ENCODE measurements at regions not wholly inside any gene's neighbourhood (a gene's known extent, or its start where the extent isn't known, plus 50 kb on each side); places are given as distances from the start of the nearest gene placed in this dataset.

- H3K9ac ChIP-seq (ENCODE audit: low read depth in 1 of 2, low read length in 2 of 2) = no peak overlapping the region
- H3K27ac ChIP-seq (ENCODE audit: low read depth, low read length) = no peak overlapping the region
- H3K9me3 ChIP-seq (ENCODE audit: control insufficient read depth in 1 of 2, low read length in 2 of 2) = no peaks in the 10 kb centered on the region
- peaks cover 3 to 10% of the 10 kb centered on the region in 2 donors for H3K4me1 ChIP-seq (ENCODE audit: control insufficient read depth in 1 of 2, insufficient read depth in 2 of 2, low read length in 2 of 2)
- no peaks in the 10 kb centered on the region for H3K36me3 ChIP-seq (ENCODE audit: control insufficient read depth in 1 of 2, insufficient read depth in 2 of 2, low read length in 2 of 2)
- H3K4me3 ChIP-seq (ENCODE audit: low read depth in 1 of 2, low read length in 2 of 2) = no peak overlapping the region
- no peaks in the 10 kb centered on the region for H3K27me3 ChIP-seq (ENCODE audit: control insufficient read depth in 1 of 2, insufficient read depth in 2 of 2, low read length in 2 of 2)
These were observed 78.8 kb upstream of the IPO9 start for GRCh38 chr1:201750120-201750519.

GRCh38 chr1:201750934-201751333 lies 78.0 kb upstream of the IPO9 start:
- Histone ChIP-seq H3K27me3 (ENCODE audit: control insufficient read depth in 1 of 2, insufficient read depth in 2 of 2, low read length in 2 of 2) (no peaks in the 10 kb centered on the region), H3K27ac (ENCODE audit: low read depth, low read length) (no peak overlapping the region), H3K9ac (ENCODE audit: low read depth in 1 of 2, low read length in 2 of 2) (no peak overlapping the region), H3K4me3 (ENCODE audit: low read depth in 1 of 2, low read length in 2 of 2) (no peak overlapping the region), H3K4me1 (ENCODE audit: control insufficient read depth in 1 of 2, insufficient read depth in 2 of 2, low read length in 2 of 2) (peaks cover 3 to 10% of the 10 kb centered on the region in 2 donors), H3K36me3 (ENCODE audit: control insufficient read depth in 1 of 2, insufficient read depth in 2 of 2, low read length in 2 of 2) (no peaks in the 10 kb centered on the region), H3K9me3 (ENCODE audit: control insufficient read depth in 1 of 2, low read length in 2 of 2) (no peaks in the 10 kb centered on the region)

- H3K4me3 ChIP-seq (ENCODE audit: low read depth in 1 of 2, low read length in 2 of 2) = no peak overlapping the region
- no peaks in the 10 kb centered on the region for H3K9me3 ChIP-seq (ENCODE audit: control insufficient read depth in 1 of 2, low read length in 2 of 2)
- H3K27me3 ChIP-seq (ENCODE audit: control insufficient read depth in 1 of 2, insufficient read depth in 2 of 2, low read length in 2 of 2) = no peaks in the 10 kb centered on the region
- H3K4me1 ChIP-seq (ENCODE audit: control insufficient read depth in 1 of 2, insufficient read depth in 2 of 2, low read length in 2 of 2) = peaks cover 3 to 10% of the 10 kb centered on the region in 2 donors
- H3K36me3 ChIP-seq (ENCODE audit: control insufficient read depth in 1 of 2, insufficient read depth in 2 of 2, low read length in 2 of 2) = no peaks in the 10 kb centered on the region
- no peak overlapping the region for H3K9ac ChIP-seq (ENCODE audit: low read depth in 1 of 2, low read length in 2 of 2)
- no peak overlapping the region for H3K27ac ChIP-seq (ENCODE audit: low read depth, low read length)
These were observed 77.1 kb upstream of the IPO9 start for GRCh38 chr1:201751872-201752271.

GRCh38 chr1:201752333-201752732 lies 76.6 kb upstream of the IPO9 start:
- no peaks in the 10 kb centered on the region for H3K36me3 ChIP-seq (ENCODE audit: control insufficient read depth in 1 of 2, insufficient read depth in 2 of 2, low read length in 2 of 2)
- no peak overlapping the region for H3K9ac ChIP-seq (ENCODE audit: low read depth in 1 of 2, low read length in 2 of 2)
- no peak overlapping the region for H3K4me3 ChIP-seq (ENCODE audit: low read depth in 1 of 2, low read length in 2 of 2)
- H3K4me1 ChIP-seq (ENCODE audit: control insufficient read depth in 1 of 2, insufficient read depth in 2 of 2, low read length in 2 of 2) = peaks cover 3 to 10% of the 10 kb centered on the region in 2 donors
- no peaks in the 10 kb centered on the region for H3K9me3 ChIP-seq (ENCODE audit: control insufficient read depth in 1 of 2, low read length in 2 of 2)
- no peaks in the 10 kb centered on the region for H3K27me3 ChIP-seq (ENCODE audit: control insufficient read depth in 1 of 2, insufficient read depth in 2 of 2, low read length in 2 of 2)
- H3K27ac ChIP-seq (ENCODE audit: low read depth, low read length) = no peak overlapping the region

- Histone ChIP-seq H3K9ac (ENCODE audit: low read depth in 1 of 2, low read length in 2 of 2) (no peak overlapping the region), H3K36me3 (ENCODE audit: control insufficient read depth in 1 of 2, insufficient read depth in 2 of 2, low read length in 2 of 2) (no peaks in the 10 kb centered on the region), H3K9me3 (ENCODE audit: control insufficient read depth in 1 of 2, low read length in 2 of 2) (no peaks in the 10 kb centered on the region), H3K4me1 (ENCODE audit: control insufficient read depth in 1 of 2, insufficient read depth in 2 of 2, low read length in 2 of 2) (peaks cover 0 to 10% of the 10 kb centered on the region in 2 donors), H3K27ac (ENCODE audit: low read depth, low read length) (no peak overlapping the region), H3K27me3 (ENCODE audit: control insufficient read depth in 1 of 2, insufficient read depth in 2 of 2, low read length in 2 of 2) (no peaks in the 10 kb centered on the region), H3K4me3 (ENCODE audit: low read depth in 1 of 2, low read length in 2 of 2) (no peak overlapping the region)
These were observed 75.5 kb upstream of the IPO9 start for GRCh38 chr1:201753492-201753891.

GRCh38 chr1:201754353-201754752 lies 74.6 kb upstream of the IPO9 start:
- Histone ChIP-seq H3K9ac (ENCODE audit: low read depth in 1 of 2, low read length in 2 of 2) (no peak overlapping the region), H3K36me3 (ENCODE audit: control insufficient read depth in 1 of 2, insufficient read depth in 2 of 2, low read length in 2 of 2) (no peaks in the 10 kb centered on the region), H3K27ac (ENCODE audit: low read depth, low read length) (no peak overlapping the region), H3K27me3 (ENCODE audit: control insufficient read depth in 1 of 2, insufficient read depth in 2 of 2, low read length in 2 of 2) (no peaks in the 10 kb centered on the region), H3K9me3 (ENCODE audit: control insufficient read depth in 1 of 2, low read length in 2 of 2) (no peaks in the 10 kb centered on the region), H3K4me1 (ENCODE audit: control insufficient read depth in 1 of 2, insufficient read depth in 2 of 2, low read length in 2 of 2) (peaks cover 0 to 10% of the 10 kb centered on the region in 2 donors), H3K4me3 (ENCODE audit: low read depth in 1 of 2, low read length in 2 of 2) (no peak overlapping the region)

GRCh38 chr1:201755200-201755599 lies 73.8 kb upstream of the IPO9 start:
- Histone ChIP-seq H3K9me3 (ENCODE audit: control insufficient read depth in 1 of 2, low read length in 2 of 2) (no peaks in the 10 kb centered on the region), H3K36me3 (ENCODE audit: control insufficient read depth in 1 of 2, insufficient read depth in 2 of 2, low read length in 2 of 2) (no peaks in the 10 kb centered on the region), H3K27ac (ENCODE audit: low read depth, low read length) (no peak overlapping the region), H3K9ac (ENCODE audit: low read depth in 1 of 2, low read length in 2 of 2) (no peak overlapping the region), H3K4me1 (ENCODE audit: control insufficient read depth in 1 of 2, insufficient read depth in 2 of 2, low read length in 2 of 2) (peaks cover 0 to 10% of the 10 kb centered on the region in 2 donors), H3K27me3 (ENCODE audit: control insufficient read depth in 1 of 2, insufficient read depth in 2 of 2, low read length in 2 of 2) (no peaks in the 10 kb centered on the region), H3K4me3 (ENCODE audit: low read depth in 1 of 2, low read length in 2 of 2) (no peak overlapping the region)

GRCh38 chr1:201756406-201756805 lies 72.6 kb upstream of the IPO9 start:
- Histone ChIP-seq H3K27ac (ENCODE audit: low read depth, low read length) (no peak overlapping the region), H3K4me1 (ENCODE audit: control insufficient read depth in 1 of 2, insufficient read depth in 2 of 2, low read length in 2 of 2) (peaks cover 0 to 6% of the 10 kb centered on the region in 2 donors)

GRCh38 chr1:201758499-201759050 lies 70.4 kb upstream of the IPO9 start:
- Histone ChIP-seq H3K27me3 (ENCODE audit: control insufficient read depth in 1 of 2, insufficient read depth in 2 of 2, low read length in 2 of 2) (no peaks in the 10 kb centered on the region), H3K4me1 (ENCODE audit: control insufficient read depth in 1 of 2, insufficient read depth in 2 of 2, low read length in 2 of 2) (peaks cover 0 to 6% of the 10 kb centered on the region in 2 donors), H3K9me3 (ENCODE audit: control insufficient read depth in 1 of 2, low read length in 2 of 2) (no peaks in the 10 kb centered on the region), H3K9ac (ENCODE audit: low read depth in 1 of 2, low read length in 2 of 2) (no peak overlapping the region), H3K4me3 (ENCODE audit: low read depth in 1 of 2, low read length in 2 of 2) (no peak overlapping the region), H3K36me3 (ENCODE audit: control insufficient read depth in 1 of 2, insufficient read depth in 2 of 2, low read length in 2 of 2) (no peaks in the 10 kb centered on the region), H3K27ac (ENCODE audit: low read depth, low read length) (no peak overlapping the region)

More at GRCh38 chr1:201756406-201756805, 72.6 kb upstream of the IPO9 start:
- no peak overlapping the region for H3K4me3 ChIP-seq (ENCODE audit: low read depth in 1 of 2, low read length in 2 of 2)
- no peaks in the 10 kb centered on the region for H3K36me3 ChIP-seq (ENCODE audit: control insufficient read depth in 1 of 2, insufficient read depth in 2 of 2, low read length in 2 of 2)
- H3K9ac ChIP-seq (ENCODE audit: low read depth in 1 of 2, low read length in 2 of 2) = no peak overlapping the region
- no peaks in the 10 kb centered on the region for H3K9me3 ChIP-seq (ENCODE audit: control insufficient read depth in 1 of 2, low read length in 2 of 2)
- H3K27me3 ChIP-seq (ENCODE audit: control insufficient read depth in 1 of 2, insufficient read depth in 2 of 2, low read length in 2 of 2) = no peaks in the 10 kb centered on the region

GRCh38 chr1:201759194-201759815 lies 69.7 kb upstream of the IPO9 start:
- H3K27ac ChIP-seq (ENCODE audit: low read depth, low read length) = no peak overlapping the region
- peaks cover 0 to 6% of the 10 kb centered on the region in 2 donors for H3K4me1 ChIP-seq (ENCODE audit: control insufficient read depth in 1 of 2, insufficient read depth in 2 of 2, low read length in 2 of 2)
- no peaks in the 10 kb centered on the region for H3K36me3 ChIP-seq (ENCODE audit: control insufficient read depth in 1 of 2, insufficient read depth in 2 of 2, low read length in 2 of 2)
- no peak overlapping the region for H3K9ac ChIP-seq (ENCODE audit: low read depth in 1 of 2, low read length in 2 of 2)
- no peak overlapping the region for H3K4me3 ChIP-seq (ENCODE audit: low read depth in 1 of 2, low read length in 2 of 2)
- H3K27me3 ChIP-seq (ENCODE audit: control insufficient read depth in 1 of 2, insufficient read depth in 2 of 2, low read length in 2 of 2) = no peaks in the 10 kb centered on the region
- H3K9me3 ChIP-seq (ENCODE audit: control insufficient read depth in 1 of 2, low read length in 2 of 2) = no peaks in the 10 kb centered on the region
